Immature natural killer cell (primary cell): ENCODE measurements at regions not wholly inside any gene's neighbourhood (a gene's known extent, or its start where the extent isn't known, plus 50 kb on each side); places are given as distances from the start of the nearest gene placed in this dataset.

Experiments used
- DNase-seq, 3 donors: peaks; one replicate each; pipeline ENCODE4 v3.0.0; 2022; ENCODE audit warnings: mixed read lengths in 1 of 3
- H3K27ac Mint-ChIP-seq, 6 donors: one replicate each; pipeline ENCODE4 v1.8.0; 2020; ENCODE audit warnings: mixed read lengths in 6 of 6, mild to moderate bottlenecking in 5 of 6, inconsistent platforms in 4 of 6, moderate library complexity in 3 of 6
- H3K27me3 Mint-ChIP-seq, 3 donors: one replicate each; pipeline ENCODE4 v1.8.0; 2020 to 2021; ENCODE audit warnings: low read depth in 3 of 3, mild to moderate bottlenecking in 3 of 3, mixed read lengths in 3 of 3, moderate library complexity in 3 of 3, inconsistent platforms in 1 of 3
- H3K36me3 Mint-ChIP-seq, 3 donors: one replicate each; pipeline ENCODE4 v1.8.0; 2020; ENCODE audit warnings: mixed read lengths in 3 of 3, inconsistent platforms in 2 of 3, mild to moderate bottlenecking in 2 of 3
- H3K4me1 Mint-ChIP-seq, 2 donors: one replicate each; pipeline ENCODE4 v1.8.0; 2020; ENCODE audit warnings: inconsistent platforms in 2 of 2, mild to moderate bottlenecking in 2 of 2, mixed read lengths in 2 of 2, moderate library complexity in 1 of 2
- H3K4me3 Mint-ChIP-seq, 5 donors: one replicate each; pipeline ENCODE4 v1.8.0; 2020; ENCODE audit warnings: mild to moderate bottlenecking in 5 of 5, mixed read lengths in 5 of 5, inconsistent platforms in 3 of 5, moderate library complexity in 3 of 5
- H3K9me3 Mint-ChIP-seq, 6 donors: one replicate each; pipeline ENCODE4 v1.8.0; 2020; ENCODE audit warnings: mild to moderate bottlenecking in 6 of 6, mixed read lengths in 6 of 6, inconsistent platforms in 4 of 6, moderate library complexity in 3 of 6

- H3K4me3 Mint-ChIP-seq: no peak overlapping the region
- H3K4me1 Mint-ChIP-seq: peaks cover 0 to 3% of the 10 kb centered on the region in 2 donors
- peaks cover 0 to 6% (median 3%) of the 10 kb centered on the region in 6 donors for H3K9me3 Mint-ChIP-seq
- H3K27me3 Mint-ChIP-seq: peaks cover 1 to 2% (median 2%) of the 10 kb centered on the region in 3 donors
- DNase-seq: no peak
- H3K27ac Mint-ChIP-seq: no peak overlapping the region
- H3K36me3 Mint-ChIP-seq: no peaks in the 10 kb centered on the region
These were observed 300.3 kb downstream of the TTLL7 start for GRCh38 chr1:83698644-83699043.

- H3K36me3 Mint-ChIP-seq: no peaks in the 10 kb centered on the region
- H3K27me3 Mint-ChIP-seq: peaks cover 1 to 3% (median 2%) of the 10 kb centered on the region in 3 donors
- DNase-seq: no peak
- peaks cover 0 to 3% (median under 1%) of the 10 kb centered on the region in 6 donors for H3K9me3 Mint-ChIP-seq
- H3K27ac Mint-ChIP-seq: no peak overlapping the region
- H3K4me1 Mint-ChIP-seq: peaks cover under 1 to 7% of the 10 kb centered on the region in 2 donors
- no peak overlapping the region for H3K4me3 Mint-ChIP-seq
These were observed 301.0 kb downstream of the TTLL7 start for GRCh38 chr1:83697961-83698360.

- no peaks in the 10 kb centered on the region for H3K36me3 Mint-ChIP-seq
- H3K27me3 Mint-ChIP-seq: peaks cover 2 to 3% (median 2%) of the 10 kb centered on the region in 3 donors
- no peak overlapping the region for H3K27ac Mint-ChIP-seq
- DNase-seq: no peak
- H3K9me3 Mint-ChIP-seq: peaks cover 0 to 3% (median under 1%) of the 10 kb centered on the region in 6 donors
- H3K4me1 Mint-ChIP-seq: peaks cover 2 to 7% of the 10 kb centered on the region in 2 donors
- H3K4me3 Mint-ChIP-seq: no peak overlapping the region
These were observed 301.7 kb downstream of the TTLL7 start for GRCh38 chr1:83697220-83697619.

DNA sequence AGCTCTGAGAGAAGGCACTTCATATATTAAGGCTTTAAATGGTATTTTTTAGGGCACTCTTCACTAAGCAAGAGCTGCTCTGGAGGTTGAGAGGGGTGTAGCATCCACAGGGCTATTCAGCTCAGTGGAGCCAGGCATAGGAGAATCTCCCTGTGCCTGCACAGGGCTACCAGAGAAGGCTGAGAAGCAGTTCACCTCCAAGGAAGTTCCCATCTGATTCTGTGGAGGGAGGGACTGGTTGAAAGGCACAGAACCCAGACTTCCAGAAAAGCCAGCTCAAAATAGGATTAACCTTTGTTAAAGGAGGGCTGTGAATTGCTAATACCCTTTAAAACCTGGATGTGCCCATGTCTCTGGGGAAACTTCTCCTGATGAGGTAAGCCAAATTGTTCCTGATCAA lies 304.5 kb downstream of the TTLL7 start:
- no peak overlapping the region for H3K4me3 Mint-ChIP-seq
- H3K27me3 Mint-ChIP-seq: peaks cover 3 to 10% (median 3%) of the 10 kb centered on the region in 3 donors
- no peak for DNase-seq
- H3K4me1 Mint-ChIP-seq: peaks cover 2 to 7% of the 10 kb centered on the region in 2 donors
- peaks cover 0 to 4% (median 0%) of the 10 kb centered on the region in 3 donors for H3K36me3 Mint-ChIP-seq
- peaks cover 0 to 10% (median 4%) of the 10 kb centered on the region in 6 donors for H3K9me3 Mint-ChIP-seq
- no peak overlapping the region for H3K27ac Mint-ChIP-seq

DNA sequence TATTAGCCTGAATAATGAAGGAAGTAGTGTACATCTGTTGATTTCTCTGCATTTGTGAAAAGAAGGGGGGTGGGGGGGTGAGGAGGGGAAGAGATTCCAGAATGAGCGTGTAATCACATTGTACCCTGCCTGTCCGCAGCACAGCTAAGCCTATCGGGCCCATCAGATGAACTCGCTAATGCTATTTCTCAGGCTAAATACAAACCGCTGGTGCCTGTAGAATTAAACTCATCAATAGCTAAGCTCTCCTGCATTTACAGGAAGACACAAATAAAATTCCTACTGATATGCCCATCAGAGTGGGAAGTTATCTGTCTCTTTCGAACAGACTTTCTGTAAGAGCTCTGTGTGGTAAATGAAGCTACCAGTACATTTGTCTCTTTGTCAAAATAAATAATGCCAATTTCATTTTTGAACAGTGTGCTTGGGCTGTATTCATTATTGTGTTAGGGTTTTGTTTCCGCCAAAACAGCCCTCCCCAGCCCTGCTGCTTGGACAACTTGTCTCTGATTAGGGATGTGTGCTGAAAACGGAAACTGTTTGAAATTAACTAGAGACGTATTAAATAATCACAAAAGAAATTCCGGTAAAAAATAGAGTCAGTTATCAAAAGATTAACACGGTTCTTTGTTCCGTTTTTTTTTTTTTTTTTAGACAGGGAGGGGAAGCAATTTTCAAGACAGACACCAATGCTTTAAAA lies 305.4 kb downstream of the TTLL7 start:
- Mint-ChIP-seq H3K4me1 (peaks cover 2 to 7% of the 10 kb centered on the region in 2 donors), H3K36me3 (peaks cover 0 to 4% (median 0%) of the 10 kb centered on the region in 3 donors), H3K27ac (no peak overlapping the region), H3K27me3 (peaks cover 3 to 8% (median 3%) of the 10 kb centered on the region in 3 donors), H3K4me3 (no peak overlapping the region), H3K9me3 (peaks cover 0 to 12% (median 7%) of the 10 kb centered on the region in 6 donors)
- no peak for DNase-seq

DNA sequence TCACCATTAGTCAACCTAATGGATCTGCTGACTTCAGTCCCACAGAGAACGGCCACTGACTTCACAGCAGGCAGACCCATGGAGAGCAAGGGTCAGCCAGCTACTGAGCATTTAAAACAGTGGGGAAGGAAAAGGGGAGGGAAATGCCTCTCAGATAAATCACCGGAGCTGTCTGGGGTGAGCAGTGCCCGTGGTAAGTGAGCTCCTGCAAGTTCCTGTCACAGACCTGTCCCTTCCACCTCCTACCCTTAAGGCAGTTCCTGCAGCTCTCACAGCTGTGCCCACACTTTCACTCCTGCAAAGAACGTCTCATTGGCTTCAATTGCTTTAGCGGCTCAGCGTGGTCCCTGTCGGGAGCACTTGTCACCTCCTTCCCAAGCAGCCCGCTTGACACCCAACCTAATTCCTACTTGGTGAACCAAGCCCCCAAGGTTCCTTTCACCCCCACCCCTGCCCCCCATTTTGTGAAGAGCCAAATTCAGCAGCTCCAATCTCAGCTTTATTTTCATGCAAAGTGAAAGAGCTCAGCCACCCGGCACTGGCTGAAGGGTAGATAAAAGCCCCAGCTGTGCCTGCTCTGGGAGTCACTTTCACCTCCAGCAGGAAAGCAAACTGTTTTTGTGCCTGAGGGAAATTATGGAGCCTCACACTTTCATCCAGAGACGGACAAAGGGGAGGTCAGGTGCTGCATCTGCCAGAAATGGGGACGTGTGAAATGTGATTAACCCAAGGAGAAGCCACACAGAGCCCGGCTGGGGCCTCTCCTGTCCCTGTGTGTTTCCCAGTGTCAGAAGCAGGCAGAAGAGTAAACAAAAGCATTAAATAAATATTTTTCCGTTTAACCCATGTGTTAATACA lies 306.2 kb downstream of the TTLL7 start:
- Mint-ChIP-seq H3K4me3 (peak overlapping the region; percentile 24 to 72 (median 69)), H3K9me3 (peaks cover 0 to 17% (median 7%) of the 10 kb centered on the region in 6 donors), H3K27ac (no peak overlapping the region), H3K36me3 (peaks cover 0 to 4% (median 0%) of the 10 kb centered on the region in 3 donors), H3K4me1 (peaks cover 2 to 7% of the 10 kb centered on the region in 2 donors), H3K27me3 (peaks cover 3 to 8% (median 3%) of the 10 kb centered on the region in 3 donors)
- no peak for DNase-seq

- H3K4me1 Mint-ChIP-seq: peaks cover 2 to 7% of the 10 kb centered on the region in 2 donors
These were observed 306.9 kb downstream of the TTLL7 start for GRCh38 chr1:83691953-83692500.

GRCh38 chr1:83689921-83690868 lies 308.7 kb downstream of the TTLL7 start:
- Mint-ChIP-seq H3K36me3 (peaks cover 0 to 7% (median 0%) of the 10 kb centered on the region in 3 donors), H3K9me3 (peaks cover 3 to 17% (median 7%) of the 10 kb centered on the region in 6 donors), H3K27me3 (peaks cover 3 to 8% (median 3%) of the 10 kb centered on the region in 3 donors), H3K4me3 (no peak overlapping the region), H3K27ac (no peak overlapping the region), H3K4me1 (peaks cover 2 to 7% of the 10 kb centered on the region in 2 donors)
- DNase-seq: no peak

More at GRCh38 chr1:83691953-83692500, 306.9 kb downstream of the TTLL7 start:
- peaks cover 3 to 8% (median 3%) of the 10 kb centered on the region in 3 donors for H3K27me3 Mint-ChIP-seq
- no peak overlapping the region for H3K27ac Mint-ChIP-seq
- H3K9me3 Mint-ChIP-seq: peaks cover 4 to 17% (median 7%) of the 10 kb centered on the region in 6 donors
- peaks cover 0 to 7% (median 0%) of the 10 kb centered on the region in 3 donors for H3K36me3 Mint-ChIP-seq
- DNase-seq: no peak
- H3K4me3 Mint-ChIP-seq: no peak overlapping the region

- no peaks in the 10 kb centered on the region for H3K4me1 Mint-ChIP-seq
- H3K27ac Mint-ChIP-seq: no peak overlapping the region
- H3K9me3 Mint-ChIP-seq: peaks cover 0 to 14% (median 4%) of the 10 kb centered on the region in 6 donors
- no peak for DNase-seq
- no peak overlapping the region for H3K4me3 Mint-ChIP-seq
- peaks cover 0 to 3% (median 0%) of the 10 kb centered on the region in 3 donors for H3K36me3 Mint-ChIP-seq
- no peaks in the 10 kb centered on the region for H3K27me3 Mint-ChIP-seq
These were observed 316.8 kb downstream of the TTLL7 start for GRCh38 chr1:83682132-83682531.

DNA sequence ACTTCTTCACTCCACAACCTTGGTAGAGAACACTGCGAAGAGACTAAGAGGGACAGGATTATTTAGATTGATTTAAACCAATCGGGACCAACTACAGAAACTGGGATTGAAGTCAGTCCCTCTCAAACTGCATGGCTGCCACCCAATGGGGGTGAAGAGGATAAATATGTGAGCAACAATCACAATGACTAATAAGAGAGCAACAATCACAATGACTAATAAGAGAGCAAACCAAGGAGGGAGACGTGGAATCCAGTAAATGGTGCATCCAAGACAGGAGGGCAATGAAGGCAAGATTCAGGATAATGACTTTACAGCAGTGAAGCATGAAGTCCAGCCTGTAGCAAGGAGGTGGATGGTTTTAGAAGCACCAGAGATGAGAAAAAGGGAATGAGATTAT lies 322.8 kb downstream of the TTLL7 start:
- Mint-ChIP-seq H3K4me1 (no peaks in the 10 kb centered on the region), H3K9me3 (peaks cover 0 to 12% (median 3%) of the 10 kb centered on the region in 6 donors), H3K36me3 (no peaks in the 10 kb centered on the region), H3K4me3 (no peak overlapping the region), H3K27ac (no peak overlapping the region), H3K27me3 (no peaks in the 10 kb centered on the region)
- no peak for DNase-seq

DNA sequence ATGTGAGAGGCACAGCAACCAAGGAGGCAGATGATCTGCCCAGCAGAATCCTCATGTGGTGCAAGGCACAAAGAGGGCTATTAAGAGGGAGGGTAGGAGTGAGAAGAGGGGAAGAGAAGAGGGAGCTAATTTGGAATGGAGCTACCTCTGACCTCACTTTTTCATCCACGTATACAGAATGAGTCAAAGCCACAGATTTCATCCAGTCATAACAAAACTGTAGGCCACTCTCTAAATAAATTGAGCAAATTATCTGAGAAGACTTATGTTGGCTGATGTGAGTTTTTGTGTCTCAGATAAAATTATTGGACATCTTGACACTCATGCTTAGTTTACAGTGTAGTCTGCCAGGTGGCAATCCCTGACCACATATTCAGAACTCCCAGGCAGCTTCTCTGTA lies 325.6 kb downstream of the TTLL7 start:
- H3K27ac Mint-ChIP-seq: no peak overlapping the region
- H3K27me3 Mint-ChIP-seq: no peaks in the 10 kb centered on the region
- no peaks in the 10 kb centered on the region for H3K36me3 Mint-ChIP-seq
- no peaks in the 10 kb centered on the region for H3K4me1 Mint-ChIP-seq
- peaks cover 0 to 5% (median under 1%) of the 10 kb centered on the region in 6 donors for H3K9me3 Mint-ChIP-seq
- DNase-seq: no peak
- H3K4me3 Mint-ChIP-seq: no peak overlapping the region

DNA sequence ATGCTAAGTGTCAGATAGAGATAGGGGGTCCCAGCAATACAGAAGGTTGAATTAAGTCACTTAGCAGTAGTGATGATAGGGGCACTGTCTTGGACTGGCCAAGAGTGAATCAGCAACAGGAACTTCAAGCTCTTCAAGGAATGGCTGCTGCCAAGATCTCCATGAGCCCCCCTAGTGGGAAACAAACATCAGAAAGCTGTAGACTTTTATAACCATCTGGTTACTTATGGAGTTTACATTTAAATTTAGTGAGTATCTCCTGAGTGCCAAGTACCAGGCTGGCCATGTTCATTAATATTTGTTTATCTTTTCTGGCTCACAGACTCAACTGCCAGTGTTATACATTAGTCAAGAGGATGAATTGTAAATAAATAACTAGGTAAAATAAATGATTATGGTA lies 327.3 kb downstream of the TTLL7 start:
- Mint-ChIP-seq H3K27ac (no peak overlapping the region), H3K27me3 (no peaks in the 10 kb centered on the region), H3K4me3 (no peak overlapping the region), H3K36me3 (no peaks in the 10 kb centered on the region), H3K4me1 (no peaks in the 10 kb centered on the region), H3K9me3 (peaks cover 0 to 10% (median 4%) of the 10 kb centered on the region in 6 donors)
- no peak for DNase-seq
